ENCODE measurements at regions not wholly inside any gene's neighbourhood (a gene's known extent, or its start where the extent isn't known, plus 50 kb on each side); places are given as distances from the start of the nearest gene placed in this dataset.
"Not testable (repeated sequence)": the region's sequence is repeated elsewhere in the genome, so short reads cannot be mapped to it uniquely, and the experiment has no call there.

DNA sequence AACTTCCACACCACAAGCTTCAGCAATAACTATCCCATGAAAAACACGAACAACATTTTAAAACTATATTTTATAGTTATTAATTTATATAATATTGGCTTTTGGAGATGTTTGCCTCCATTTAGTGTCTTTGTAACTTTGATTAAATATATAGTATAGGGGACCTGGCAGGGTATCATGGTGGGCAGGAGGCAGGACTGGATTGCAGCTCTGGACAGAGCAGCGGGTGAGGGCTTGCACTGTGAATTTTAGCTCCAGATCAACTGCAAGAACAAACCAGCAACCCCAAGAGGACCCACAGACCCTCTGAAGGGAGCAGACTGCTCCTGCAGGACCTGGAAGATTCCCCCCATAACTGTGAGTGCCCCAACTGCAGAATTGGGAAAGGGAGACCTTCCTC is 777.9 kb downstream of the KCNJ2 start:
- no peaks in the 10 kb centered on the region for H3K4me1 ChIP-seq
- no peak for DNase-seq (ENCODE audit: extremely low spot score in 2 of 2)
- H3K9me3 ChIP-seq: no peaks in the 10 kb centered on the region
- no peak overlapping the region for H3K4me3 ChIP-seq
- H3K27me3 ChIP-seq: no peaks in the 10 kb centered on the region
- no peaks in the 10 kb centered on the region for H3K36me3 ChIP-seq
- intact Hi-C loops (cut with DNase I): no loop called here
- H3K27ac ChIP-seq: no peak overlapping the region
- TF ChIP-seq POLR2A (IDR thresholded peaks at IDR 0.05) (no peak), POLR2AphosphoS5 (IDR thresholded peaks at IDR 0.05; ENCODE audit: insufficient read depth in 1 of 2, low read depth in 1 of 2) (no peak)
- TF ChIP-seq, protein P1, sequence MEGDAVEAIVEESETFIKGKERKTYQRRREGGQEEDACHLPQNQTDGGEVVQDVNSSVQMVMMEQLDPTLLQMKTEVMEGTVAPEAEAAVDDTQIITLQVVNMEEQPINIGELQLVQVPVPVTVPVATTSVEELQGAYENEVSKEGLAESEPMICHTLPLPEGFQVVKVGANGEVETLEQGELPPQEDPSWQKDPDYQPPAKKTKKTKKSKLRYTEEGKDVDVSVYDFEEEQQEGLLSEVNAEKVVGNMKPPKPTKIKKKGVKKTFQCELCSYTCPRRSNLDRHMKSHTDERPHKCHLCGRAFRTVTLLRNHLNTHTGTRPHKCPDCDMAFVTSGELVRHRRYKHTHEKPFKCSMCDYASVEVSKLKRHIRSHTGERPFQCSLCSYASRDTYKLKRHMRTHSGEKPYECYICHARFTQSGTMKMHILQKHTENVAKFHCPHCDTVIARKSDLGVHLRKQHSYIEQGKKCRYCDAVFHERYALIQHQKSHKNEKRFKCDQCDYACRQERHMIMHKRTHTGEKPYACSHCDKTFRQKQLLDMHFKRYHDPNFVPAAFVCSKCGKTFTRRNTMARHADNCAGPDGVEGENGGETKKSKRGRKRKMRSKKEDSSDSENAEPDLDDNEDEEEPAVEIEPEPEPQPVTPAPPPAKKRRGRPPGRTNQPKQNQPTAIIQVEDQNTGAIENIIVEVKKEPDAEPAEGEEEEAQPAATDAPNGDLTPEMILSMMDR (IDR thresholded peaks at IDR 0.05): no peak

DNA sequence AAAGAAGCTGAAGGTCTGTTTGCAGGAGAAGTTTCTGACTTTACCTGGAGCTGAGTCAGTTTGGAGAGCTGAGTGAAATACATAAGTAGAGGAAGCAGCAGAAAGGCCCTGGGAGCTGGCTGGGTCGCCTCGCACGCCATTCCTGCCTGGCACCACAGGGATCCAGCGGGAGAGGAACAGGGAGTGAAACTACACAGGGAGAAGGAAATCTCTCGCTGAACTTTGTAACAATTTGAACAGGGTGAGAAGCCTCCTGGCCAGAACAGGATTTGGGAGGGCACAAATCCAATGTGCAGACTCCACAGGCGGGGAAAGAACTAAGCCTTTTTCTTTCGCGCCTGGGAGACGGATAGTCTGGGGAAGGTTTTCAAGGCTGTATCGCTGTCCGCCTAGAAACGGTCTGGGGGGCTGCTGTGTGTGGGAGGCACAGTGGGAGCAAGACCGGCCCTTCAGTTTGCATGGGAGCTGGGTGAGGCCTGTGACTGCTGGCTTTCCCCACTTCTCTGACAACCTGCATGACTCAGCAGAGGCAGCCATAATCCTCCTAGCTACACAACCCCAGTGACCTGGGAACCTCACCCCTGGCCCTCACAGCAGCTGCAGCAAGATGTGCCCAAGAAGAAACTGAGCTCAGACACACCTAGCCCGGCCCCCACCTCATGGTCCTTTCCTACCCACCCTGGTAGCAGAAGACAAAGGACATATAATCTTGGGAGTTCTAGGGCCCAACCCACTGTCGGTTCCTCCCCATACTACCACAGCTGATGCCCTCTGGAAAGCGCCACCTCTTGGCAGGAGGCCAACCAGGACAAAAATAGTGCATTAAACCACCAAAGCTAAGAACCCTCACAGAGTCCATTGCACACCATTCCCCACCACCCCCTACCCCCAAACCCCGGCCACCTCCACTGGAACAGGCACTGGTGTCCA is 778.6 kb downstream of the KCNJ2 start:
- Histone ChIP-seq H3K4me1 (no peaks in the 10 kb centered on the region), H3K27ac (no peak overlapping the region), H3K36me3 (no peaks in the 10 kb centered on the region), H3K4me3 (no peak overlapping the region), H3K27me3 (no peaks in the 10 kb centered on the region), H3K9me3 (no peaks in the 10 kb centered on the region)
- DNase-seq (ENCODE audit: extremely low spot score in 2 of 2): no peak
- TF ChIP-seq POLR2A (IDR thresholded peaks at IDR 0.05) (no peak), POLR2AphosphoS5 (IDR thresholded peaks at IDR 0.05; ENCODE audit: insufficient read depth in 1 of 2, low read depth in 1 of 2) (no peak)
- TF ChIP-seq, protein P1 (IDR thresholded peaks at IDR 0.05): no peak
- intact Hi-C loops (cut with DNase I): no loop called here

DNA sequence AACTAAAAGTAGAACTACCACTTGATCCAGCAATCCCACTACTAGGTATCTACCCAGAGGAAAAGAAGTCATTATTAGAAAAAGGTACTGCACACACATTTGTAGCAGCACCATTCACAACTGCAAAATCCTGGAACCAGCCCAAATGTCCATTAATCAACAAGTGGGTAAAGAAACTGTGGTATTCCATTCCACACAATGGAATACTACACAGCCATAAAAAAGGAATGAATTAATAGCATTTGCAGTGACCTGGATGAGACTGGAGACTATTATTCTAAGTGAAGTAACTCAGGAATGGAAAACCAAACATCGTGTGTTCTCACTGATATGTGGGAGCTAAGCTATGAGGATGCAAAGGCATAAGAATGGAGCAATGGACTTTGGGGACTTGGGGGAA is 783.8 kb downstream of the KCNJ2 start:
- H3K4me1 ChIP-seq; DNase-seq (ENCODE audit: extremely low spot score in 2 of 2); intact Hi-C loops (cut with DNase I); H3K4me3 ChIP-seq; H3K9me3 ChIP-seq; H3K27ac ChIP-seq; H3K27me3 ChIP-seq; H3K36me3 ChIP-seq: not testable (repeated sequence)

DNA sequence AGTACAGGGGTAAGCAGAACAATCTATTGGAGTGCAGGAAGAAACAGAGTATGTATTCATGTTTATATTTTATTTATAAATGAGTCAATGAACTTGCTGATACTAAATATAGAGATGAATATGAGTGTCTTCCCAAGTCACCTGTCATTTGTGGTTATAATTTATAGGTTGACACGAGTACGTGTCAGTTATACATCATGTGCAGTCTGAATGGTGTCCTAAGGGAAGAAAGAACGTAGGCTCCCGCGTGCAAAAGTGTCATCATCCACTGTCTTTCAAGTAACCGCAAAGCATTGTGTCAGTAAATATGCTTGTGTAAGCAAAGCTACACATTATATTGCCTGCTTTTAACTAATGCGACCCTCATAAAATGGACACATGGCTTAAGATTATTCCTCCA is 786.1 kb downstream of the KCNJ2 start:
- Histone ChIP-seq H3K27ac (no peak overlapping the region), H3K9me3 (no peaks in the 10 kb centered on the region), H3K4me3 (no peak overlapping the region), H3K36me3 (no peaks in the 10 kb centered on the region), H3K4me1 (no peaks in the 10 kb centered on the region), H3K27me3 (no peaks in the 10 kb centered on the region)
- TF ChIP-seq POLR2AphosphoS5 (IDR thresholded peaks at IDR 0.05; ENCODE audit: insufficient read depth in 1 of 2, low read depth in 1 of 2): no peak
- TF ChIP-seq, protein P1 (IDR thresholded peaks at IDR 0.05): no peak
- no peak for TF ChIP-seq POLR2A (IDR thresholded peaks at IDR 0.05)
- intact Hi-C loops (cut with DNase I): no loop called here
- no peak for DNase-seq (ENCODE audit: extremely low spot score in 2 of 2)

DNA sequence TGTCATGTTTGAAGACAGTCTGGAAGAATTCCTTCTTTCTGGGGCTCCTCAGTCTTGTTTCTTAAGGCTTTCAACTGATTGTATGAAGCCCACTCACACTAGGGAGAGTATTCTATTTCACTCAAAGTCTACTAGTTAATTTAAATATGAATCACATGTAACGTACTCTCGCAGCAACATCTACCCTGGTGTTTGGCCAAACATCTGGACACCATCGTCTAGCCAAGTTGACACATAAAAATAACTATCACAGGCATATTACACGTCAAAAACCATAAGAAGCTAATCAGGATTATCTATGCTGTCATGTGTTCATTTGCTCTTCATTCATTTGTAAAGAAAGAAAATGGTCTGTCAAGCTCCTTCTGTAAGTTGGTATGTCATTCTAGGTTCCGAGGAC is 787.4 kb downstream of the KCNJ2 start:
- H3K36me3 ChIP-seq: no peaks in the 10 kb centered on the region
- H3K4me1 ChIP-seq: no peaks in the 10 kb centered on the region
- H3K27me3 ChIP-seq: no peaks in the 10 kb centered on the region
- intact Hi-C loops (cut with DNase I): no loop called here
- TF ChIP-seq POLR2AphosphoS5 (IDR thresholded peaks at IDR 0.05; ENCODE audit: insufficient read depth in 1 of 2, low read depth in 1 of 2): no peak
- TF ChIP-seq, protein P1 (IDR thresholded peaks at IDR 0.05): no peak
- no peak for TF ChIP-seq POLR2A (IDR thresholded peaks at IDR 0.05)
- H3K4me3 ChIP-seq: no peak overlapping the region
- no peak for DNase-seq (ENCODE audit: extremely low spot score in 2 of 2)
- no peaks in the 10 kb centered on the region for H3K9me3 ChIP-seq
- H3K27ac ChIP-seq: no peak overlapping the region

All from vagina (tissue), 2 donors.